ENCODE measurements at regions not wholly inside any gene's neighbourhood (a gene's known extent, or its start where the extent isn't known, plus 50 kb on each side); places are given as distances from the start of the nearest gene placed in this dataset.

DNA sequence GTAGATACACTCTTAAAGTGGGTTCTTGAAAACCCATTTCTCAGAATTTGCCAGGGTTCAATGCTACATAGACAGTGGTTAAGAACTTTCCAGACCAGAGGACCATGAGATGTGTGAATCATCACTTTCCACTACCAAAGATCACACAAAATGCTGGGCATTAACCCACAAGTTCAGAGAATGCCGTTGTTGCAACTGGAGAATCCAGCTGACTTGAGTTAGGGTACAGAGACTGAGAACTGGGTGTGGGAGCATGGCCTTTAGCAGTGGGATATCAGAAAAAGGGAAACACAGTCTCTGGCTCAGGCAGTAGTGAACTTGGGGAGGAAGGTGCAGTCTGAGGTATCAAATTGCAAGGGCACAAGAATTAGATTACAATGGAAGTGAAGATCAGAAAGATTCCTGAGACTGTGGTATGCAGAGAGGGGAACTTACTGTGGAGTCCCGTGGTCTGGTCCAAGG lies 51.5 kb upstream of the WDFY2 start:
- Histone ChIP-seq H3K4me3 (no peak overlapping the region), H3K4me1 (peaks cover 0 to 19% (median 0%) of the 10 kb centered on the region in 12 donors), H3K36me3 (no peaks in the 10 kb centered on the region), H3K27ac (no peak overlapping the region), H3K27me3 (no peaks in the 10 kb centered on the region), H3K9me3 (peaks cover 0 to 6% (median 0%) of the 10 kb centered on the region in 12 donors)
- 62 to 80% (median 75%) methylated on average over 2 of the region's 2 CpGs for WGBS, 4 donors
- no peak for DNase-seq
- TF ChIP-seq POLR2A (IDR thresholded peaks at IDR 0.05) (no peak), CTCF (IDR thresholded peaks at IDR 0.05) (no peak)
- intact Hi-C loops (cut with DNase I) = no loop called here
- no peak for ATAC-seq

DNA sequence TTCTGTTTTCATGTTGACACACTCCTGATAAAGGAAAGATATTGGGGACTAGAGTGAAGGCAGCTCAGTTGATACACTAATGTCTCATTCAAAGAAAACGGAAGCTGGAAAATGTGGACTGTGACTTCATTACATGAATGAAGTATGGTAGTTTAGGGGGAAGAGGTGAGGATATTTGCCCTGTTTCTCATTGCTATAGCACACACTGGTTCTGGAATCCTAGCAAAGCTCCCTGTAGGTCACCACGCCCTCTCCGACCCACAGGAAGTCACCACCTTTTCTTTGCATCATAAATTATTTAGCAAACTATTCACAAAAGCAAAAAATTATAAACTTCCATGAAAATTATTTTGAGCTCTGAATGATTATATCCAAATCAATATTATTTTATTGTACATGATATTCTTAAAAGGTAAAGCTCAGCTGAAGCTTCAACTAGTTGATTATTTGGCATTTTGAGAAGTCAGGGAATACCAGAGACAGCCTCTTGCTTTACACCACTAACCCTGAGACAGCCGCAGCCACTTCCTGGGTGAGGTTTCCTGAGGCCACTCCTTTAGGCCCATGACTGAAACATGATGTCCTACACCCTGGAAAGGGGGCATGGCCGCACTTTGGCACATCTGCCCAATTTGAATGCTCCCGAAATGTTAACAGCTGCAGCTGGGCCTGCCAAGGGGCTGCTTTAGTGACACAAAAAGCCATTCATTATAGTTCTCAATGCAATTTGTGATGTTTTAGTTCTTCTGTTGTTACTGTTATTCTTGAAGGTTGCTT lies 50.0 kb upstream of the WDFY2 start:
- H3K4me1 ChIP-seq = peaks cover 0 to 19% (median 0%) of the 10 kb centered on the region in 12 donors
- no peaks in the 10 kb centered on the region for H3K36me3 ChIP-seq
- DNase-seq (peak in 4 of 5 donors; percentile 20 to 56 (median 38)), ATAC-seq (peak in 2 of 4 donors; percentile 54 to 83)
- WGBS, 4 donors = 63 to 75% (median 68%) methylated on average over 6 of the region's 6 CpGs
- no peak for TF ChIP-seq CTCF (IDR thresholded peaks at IDR 0.05)
- TF ChIP-seq POLR2A (IDR thresholded peaks at IDR 0.05) = no peak
- intact Hi-C loops (cut with DNase I) = no loop called here
- H3K4me3 ChIP-seq = no peak overlapping the region
- H3K27ac ChIP-seq = peak overlapping the region in 1 of 12 donors; percentile 67
- no peaks in the 10 kb centered on the region for H3K27me3 ChIP-seq
- peaks cover 0 to 6% (median 0%) of the 10 kb centered on the region in 12 donors for H3K9me3 ChIP-seq
